ENCODE measurements at regions not wholly inside any gene's neighbourhood (a gene's known extent, or its start where the extent isn't known, plus 50 kb on each side); places are given as distances from the start of the nearest gene placed in this dataset.

- DNase-seq = no peak
- no peaks in the 10 kb centered on the region for H3K79me2 ChIP-seq (ENCODE audit: low read length)
- TF ChIP-seq EZH2phosphoT487 (IDR thresholded peaks at IDR 0.05; ENCODE audit: low read length) (no peak), EZH2 (optimal IDR thresholded peaks at IDR 0.05; ENCODE audit: low read depth, low read length) (no peak)
- TF ChIP-seq, protein P1, sequence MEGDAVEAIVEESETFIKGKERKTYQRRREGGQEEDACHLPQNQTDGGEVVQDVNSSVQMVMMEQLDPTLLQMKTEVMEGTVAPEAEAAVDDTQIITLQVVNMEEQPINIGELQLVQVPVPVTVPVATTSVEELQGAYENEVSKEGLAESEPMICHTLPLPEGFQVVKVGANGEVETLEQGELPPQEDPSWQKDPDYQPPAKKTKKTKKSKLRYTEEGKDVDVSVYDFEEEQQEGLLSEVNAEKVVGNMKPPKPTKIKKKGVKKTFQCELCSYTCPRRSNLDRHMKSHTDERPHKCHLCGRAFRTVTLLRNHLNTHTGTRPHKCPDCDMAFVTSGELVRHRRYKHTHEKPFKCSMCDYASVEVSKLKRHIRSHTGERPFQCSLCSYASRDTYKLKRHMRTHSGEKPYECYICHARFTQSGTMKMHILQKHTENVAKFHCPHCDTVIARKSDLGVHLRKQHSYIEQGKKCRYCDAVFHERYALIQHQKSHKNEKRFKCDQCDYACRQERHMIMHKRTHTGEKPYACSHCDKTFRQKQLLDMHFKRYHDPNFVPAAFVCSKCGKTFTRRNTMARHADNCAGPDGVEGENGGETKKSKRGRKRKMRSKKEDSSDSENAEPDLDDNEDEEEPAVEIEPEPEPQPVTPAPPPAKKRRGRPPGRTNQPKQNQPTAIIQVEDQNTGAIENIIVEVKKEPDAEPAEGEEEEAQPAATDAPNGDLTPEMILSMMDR (IDR thresholded peaks at IDR 0.05; ENCODE audit: low read length) = no peak
- no peaks in the 10 kb centered on the region for H3K9me3 ChIP-seq (replicated peaks; ENCODE audit: insufficient read depth, low read length)
- H3K9ac ChIP-seq (ENCODE audit: low read length) = no peak overlapping the region
- H3K4me2 ChIP-seq (ENCODE audit: low read depth, low read length) = no peak overlapping the region
- no peaks in the 10 kb centered on the region for H3F3A ChIP-seq (ENCODE audit: insufficient read depth, low read length)
- H3K27me3 ChIP-seq (replicated peaks; ENCODE audit: insufficient read depth, low read length) = no peaks in the 10 kb centered on the region
- no peak overlapping the region for H3K27ac ChIP-seq (ENCODE audit: low read length)
- no peaks in the 10 kb centered on the region for H3K9me2 ChIP-seq (replicated peaks; ENCODE audit: insufficient read depth, low read length)
- H3K4me3 ChIP-seq (ENCODE audit: low read length) = no peak overlapping the region
- no peak overlapping the region for H2AFZ ChIP-seq (ENCODE audit: low read length)
- H3K4me1 ChIP-seq (ENCODE audit: low read length) = no peaks in the 10 kb centered on the region
- H3K36me3 ChIP-seq (replicated peaks; ENCODE audit: insufficient read depth, low read length) = no peaks in the 10 kb centered on the region
- no peaks in the 10 kb centered on the region for H4K20me1 ChIP-seq (ENCODE audit: insufficient read depth, low read length)
Observed at GRCh38 chr18:75836516-75836915, 409.0 kb upstream of the SMIM21 start.

DNA sequence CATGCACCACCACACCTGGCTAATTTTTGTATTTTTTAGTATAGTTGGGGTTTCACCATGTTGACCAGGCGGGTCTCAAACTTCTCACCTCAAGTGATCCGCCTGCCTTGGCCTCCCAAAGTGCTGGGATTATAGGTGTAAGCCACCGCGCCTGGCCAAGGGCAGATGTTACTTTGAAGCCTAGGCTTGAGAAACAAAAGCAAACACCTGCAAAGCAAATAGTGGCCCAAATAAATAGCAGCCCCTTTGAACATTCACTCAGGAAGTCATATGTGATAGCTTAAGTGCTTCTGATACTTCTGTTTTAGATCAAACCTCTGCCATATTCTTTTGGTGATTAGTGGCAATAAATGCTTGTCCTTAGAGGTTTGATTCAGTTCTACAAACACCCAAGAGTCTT is 404.5 kb upstream of the SMIM21 start:
- H3K4me2 ChIP-seq (ENCODE audit: low read depth, low read length) = no peak overlapping the region
- no peak overlapping the region for H3K27ac ChIP-seq (ENCODE audit: low read length)
- no peaks in the 10 kb centered on the region for H4K20me1 ChIP-seq (ENCODE audit: insufficient read depth, low read length)
- H3K9me3 ChIP-seq (replicated peaks; ENCODE audit: insufficient read depth, low read length) = no peaks in the 10 kb centered on the region
- no peaks in the 10 kb centered on the region for H3K79me2 ChIP-seq (ENCODE audit: low read length)
- no peaks in the 10 kb centered on the region for H3K9me2 ChIP-seq (replicated peaks; ENCODE audit: insufficient read depth, low read length)
- no peaks in the 10 kb centered on the region for H3F3A ChIP-seq (ENCODE audit: insufficient read depth, low read length)
- H3K27me3 ChIP-seq (replicated peaks; ENCODE audit: insufficient read depth, low read length) = no peaks in the 10 kb centered on the region
- no peaks in the 10 kb centered on the region for H3K4me1 ChIP-seq (ENCODE audit: low read length)
- no peak for DNase-seq
- H3K4me3 ChIP-seq (ENCODE audit: low read length) = no peak overlapping the region
- H2AFZ ChIP-seq (ENCODE audit: low read length) = no peak overlapping the region
- H3K9ac ChIP-seq (ENCODE audit: low read length) = no peak overlapping the region
- no peaks in the 10 kb centered on the region for H3K36me3 ChIP-seq (replicated peaks; ENCODE audit: insufficient read depth, low read length)
- TF ChIP-seq EZH2phosphoT487 (IDR thresholded peaks at IDR 0.05; ENCODE audit: low read length) (no peak), EZH2 (optimal IDR thresholded peaks at IDR 0.05; ENCODE audit: low read depth, low read length) (no peak)
- TF ChIP-seq, protein P1 (IDR thresholded peaks at IDR 0.05; ENCODE audit: low read length) = no peak

- no peaks in the 10 kb centered on the region for H3K9me3 ChIP-seq (replicated peaks; ENCODE audit: insufficient read depth, low read length)
- no peak overlapping the region for H2AFZ ChIP-seq (ENCODE audit: low read length)
- H3K27me3 ChIP-seq (replicated peaks; ENCODE audit: insufficient read depth, low read length) = no peaks in the 10 kb centered on the region
- no peak overlapping the region for H3K9ac ChIP-seq (ENCODE audit: low read length)
- TF ChIP-seq, protein P1 (IDR thresholded peaks at IDR 0.05; ENCODE audit: low read length) = no peak
- TF ChIP-seq EZH2 (optimal IDR thresholded peaks at IDR 0.05; ENCODE audit: low read depth, low read length) = no peak
- TF ChIP-seq EZH2phosphoT487 (IDR thresholded peaks at IDR 0.05; ENCODE audit: low read length) = no peak
- no peak overlapping the region for H3K4me3 ChIP-seq (ENCODE audit: low read length)
- no peaks in the 10 kb centered on the region for H3K79me2 ChIP-seq (ENCODE audit: low read length)
- H3K4me1 ChIP-seq (ENCODE audit: low read length) = no peaks in the 10 kb centered on the region
- no peak for DNase-seq
- no peak overlapping the region for H3K4me2 ChIP-seq (ENCODE audit: low read depth, low read length)
- no peak overlapping the region for H3K27ac ChIP-seq (ENCODE audit: low read length)
- H3K36me3 ChIP-seq (replicated peaks; ENCODE audit: insufficient read depth, low read length) = no peaks in the 10 kb centered on the region
- H3K9me2 ChIP-seq (replicated peaks; ENCODE audit: insufficient read depth, low read length) = no peaks in the 10 kb centered on the region
- H4K20me1 ChIP-seq (ENCODE audit: insufficient read depth, low read length) = no peaks in the 10 kb centered on the region
- H3F3A ChIP-seq (ENCODE audit: insufficient read depth, low read length) = no peaks in the 10 kb centered on the region
Observed at GRCh38 chr18:75830828-75831227, 403.3 kb upstream of the SMIM21 start.
